Lower leg skin (tissue), 4 donors: ENCODE measurements at regions not wholly inside any gene's neighbourhood (a gene's known extent, or its start where the extent isn't known, plus 50 kb on each side); places are given as distances from the start of the nearest gene placed in this dataset.

ENCODE experiments used
- DNase-seq, 2 donors: peaks; one replicate each; pipeline ENCODE4 v3.0.0-alpha.2; 2019; ENCODE audit warnings: low spot score in 2 of 2
- H3K4me3 ChIP-seq: fragments of 200-600 bp; sonication (generic); 2 replicates; pipeline ENCODE4 v1.5.1; 2017; ENCODE audit warnings: mild to moderate bottlenecking, low read depth; ENCODE audit not compliant: poor library complexity, severe bottlenecking
- CTCF ChIP-seq, 3 donors: fragments of 450-650 bp; IDR thresholded peaks; one replicate each; pipeline ENCODE4 v1.5.1; 2016; ENCODE audit warnings: antibody characterized with exemption in 3 of 3, mild to moderate bottlenecking in 3 of 3, moderate library complexity in 2 of 3
- POLR2A ChIP-seq, 2 donors: fragments of 450-650 bp; IDR thresholded peaks; one replicate each; pipeline ENCODE4 v1.6.1; 2016 to 2017; ENCODE audit warnings: antibody characterized with exemption in 2 of 2, mild to moderate bottlenecking in 1 of 2, moderate library complexity in 1 of 2
- WGBS, 2 donors: methylation state at CpG; one replicate each; pipeline ENCODE4 v1.1.5; 2018; 5-methylcytosine and 5-hydroxymethylcytosine counted together
- intact Hi-C: fragments of 100-400 bp; cut with DNase I; formaldehyde crosslinking; loops from one replicate; pipeline ENCODE4 v1.15.0; 2023; ENCODE audit warnings: low total_unique reads

GRCh38 chr7:136698231-136698630 is 170.2 kb upstream of the CHRM2 start:
- 75 to 77% methylated on average over 3 of the region's 3 CpGs for WGBS, 2 donors

GRCh38 chr7:136697271-136697670 is 171.2 kb upstream of the CHRM2 start:
- no peak for DNase-seq
- 91% methylated on average over 2 of the region's 2 CpGs for WGBS, 2 donors
- intact Hi-C loops = no loop called here
- no peak overlapping the region for H3K4me3 ChIP-seq
- TF ChIP-seq CTCF (IDR thresholded peaks at IDR 0.05) (no peak), POLR2A (IDR thresholded peaks at IDR 0.05) (no peak)

More at GRCh38 chr7:136698231-136698630, 170.2 kb upstream of the CHRM2 start:
- no peak overlapping the region for H3K4me3 ChIP-seq
- DNase-seq = no peak
- no peak for TF ChIP-seq POLR2A (IDR thresholded peaks at IDR 0.05)
- TF ChIP-seq CTCF (IDR thresholded peaks at IDR 0.05) = no peak
- intact Hi-C loops = no loop called here

- intact Hi-C loops = no loop called here
- no peak for TF ChIP-seq CTCF (IDR thresholded peaks at IDR 0.05)
- TF ChIP-seq POLR2A (IDR thresholded peaks at IDR 0.05) = no peak
- 62 to 71% methylated on average over 4 of the region's 4 CpGs for WGBS, 2 donors
- no peak overlapping the region for H3K4me3 ChIP-seq
- no peak for DNase-seq
Observed at GRCh38 chr7:136693166-136694119, 175.0 kb upstream of the CHRM2 start.

GRCh38 chr7:136692221-136692620 is 176.2 kb upstream of the CHRM2 start:
- intact Hi-C loops = no loop called here
- H3K4me3 ChIP-seq = no peak overlapping the region
- no peak for DNase-seq
- TF ChIP-seq POLR2A (IDR thresholded peaks at IDR 0.05) (no peak), CTCF (IDR thresholded peaks at IDR 0.05) (no peak)
- WGBS, 2 donors = 48 to 56% methylated on average over 3 of the region's 3 CpGs

- DNase-seq = no peak
- TF ChIP-seq POLR2A (IDR thresholded peaks at IDR 0.05) = no peak
- no peak for TF ChIP-seq CTCF (IDR thresholded peaks at IDR 0.05)
- H3K4me3 ChIP-seq = no peak overlapping the region
- intact Hi-C loops = no loop called here
- 70 to 77% methylated on average over 2 of the region's 2 CpGs for whole genome bisulfite sequencing, 2 donors
Observed at GRCh38 chr7:136688601-136689000, 179.9 kb upstream of the CHRM2 start.
